GM12878 (cell line): ENCODE measurements at regions not wholly inside any gene's neighbourhood (a gene's known extent, or its start where the extent isn't known, plus 50 kb on each side); places are given as distances from the start of the nearest gene placed in this dataset.

Source experiments
- ATAC-seq: fragments of 200-7000 bp; cut with Tn5 transposase; 3 replicates; pipeline ENCODE4 v1.9.1; 2020; ENCODE audit warnings: mild to moderate bottlenecking, moderate library complexity
- BruUV-seq: library from RNA; stranded (reverse); fragments of 400-500 nt; replicated peaks from 2 replicates; lab custom pipeline; 2021; lab: Mats Ljungman, UMichigan
- CTCF ChIA-PET: fragments of 300-600 bp; sonication (Branson Sonifier 250); formaldehyde crosslinking; extraction: SDS; loops from one replicate; lab custom pipeline; 2021; ENCODE audit warnings: inconsistent platforms; lab: Yijun Ruan, JAX
- POLR2A ChIA-PET: fragments of 350-600 bp; formaldehyde crosslinking; extraction: SDS; loops from one replicate; lab custom pipeline; 2021; ENCODE audit warnings: inconsistent platforms; lab: Charles Lee
- RAD21 ChIA-PET: fragments of 300-600 bp; sonication (Branson Sonifier 250); formaldehyde crosslinking; loops from one replicate; lab custom pipeline; 2023; ENCODE audit warnings: antibody characterized with exemption; ENCODE audit not compliant: unreplicated experiment; lab: Charles Lee
- SMC1A ChIA-PET: fragments of 300-600 bp; sonication (Branson Sonifier 250); formaldehyde crosslinking; loops from one replicate; lab custom pipeline; 2023; ENCODE audit not compliant: unreplicated experiment, uncharacterized antibody; lab: Charles Lee
- DNase-seq: peaks from one replicate; pipeline ENCODE4 v3.0.0-alpha.2; 2011; ENCODE audit warnings: low read depth, low spot score
- FAIRE-seq: peaks from 3 replicates; lab custom pipeline; 2011; peaks lifted over from hg19 to GRCh38; lab: Jason Lieb, UNC
- H2AFZ ChIP-seq: 2 replicates; pipeline ENCODE4 v1.6.0; 2011; ENCODE audit warnings: low read depth, low read length, control low read depth; ENCODE audit not compliant: control insufficient read depth
- H3K27ac ChIP-seq: 2 replicates; pipeline ENCODE4 v1.5.1; 2011; ENCODE audit warnings: control low read depth; ENCODE audit not compliant: control insufficient read depth, insufficient read depth
- H3K27me3 ChIP-seq, 2 experiments: replicated peaks in 1 of 2; 2 replicates each; pipeline versions ENCODE4 v1.6.0 to v1.6.1; 2011; ENCODE audit warnings: low read length in 1 of 2; ENCODE audit not compliant: control insufficient read depth in 2 of 2, insufficient read depth in 2 of 2
- H3K36me3 ChIP-seq, 2 experiments: 2 replicates each; pipeline ENCODE4 v1.5.1; 2011; ENCODE audit warnings: low read length in 1 of 2; ENCODE audit not compliant: control insufficient read depth in 2 of 2, insufficient read depth in 2 of 2
- H3K4me1 ChIP-seq: 2 replicates; pipeline ENCODE4 v1.6.1; 2011; ENCODE audit warnings: mild to moderate bottlenecking, low read length, moderate library complexity, mixed read lengths; ENCODE audit not compliant: control insufficient read depth, insufficient read depth
- H3K4me2 ChIP-seq: 2 replicates; pipeline ENCODE4 v1.6.0; 2011; ENCODE audit warnings: control low read depth; ENCODE audit not compliant: control insufficient read depth, insufficient read depth
- H3K4me3 ChIP-seq: fragments of 200-600 bp; sonication (generic); 2 replicates; pipeline ENCODE4 v1.5.1; 2016
- H3K79me2 ChIP-seq: 2 replicates; pipeline ENCODE4 v1.6.0; 2011; ENCODE audit warnings: low read length; ENCODE audit not compliant: control insufficient read depth, insufficient read depth
- H3K9ac ChIP-seq: 2 replicates; pipeline ENCODE4 v1.8.0; 2011; ENCODE audit warnings: low read length, control low read depth, mixed read lengths; ENCODE audit not compliant: control insufficient read depth, insufficient read depth
- H3K9me3 ChIP-seq: replicated peaks from 3 replicates; pipeline ENCODE4 v1.5.1; 2011; ENCODE audit warnings: mild to moderate bottlenecking, low read length; ENCODE audit not compliant: control insufficient read depth, insufficient read depth
- H4K20me1 ChIP-seq: 2 replicates; pipeline ENCODE4 v1.6.0; 2011; ENCODE audit not compliant: control insufficient read depth, insufficient read depth
- ATF7 ChIP-seq: fragments of 450-650 bp; IDR thresholded peaks from 2 replicates; pipeline ENCODE4 v1.6.1; 2016; ENCODE audit warnings: low read depth, mild to moderate bottlenecking
- CEBPB ChIP-seq, 2 experiments: fragments of 150-350 bp in 1 of 2; IDR thresholded peaks; 2 replicates each; pipeline ENCODE4 v1.6.1; 2012 to 2014; ENCODE audit warnings: low read depth in 2 of 2, low read length in 2 of 2, borderline replicate concordance in 1 of 2, inconsistent platforms in 1 of 2
- DPF2 ChIP-seq: fragments of 450-650 bp; IDR thresholded peaks from 2 replicates; pipeline ENCODE4 v1.6.1; 2017; ENCODE audit warnings: mild to moderate bottlenecking
- FOXM1 ChIP-seq: IDR thresholded peaks from 2 replicates; pipeline ENCODE4 v1.6.1; 2012; ENCODE audit warnings: low read depth, mild to moderate bottlenecking, inconsistent platforms, low read length, moderate library complexity
- IKZF2 ChIP-seq, 2 experiments: fragments of 450-650 bp; IDR thresholded peaks; 2 replicates each; pipeline ENCODE4 v1.6.1; 2017; ENCODE audit warnings: mild to moderate bottlenecking in 2 of 2, moderate library complexity in 2 of 2
- MTA2 ChIP-seq: fragments of 450-650 bp; IDR thresholded peaks from 2 replicates; pipeline ENCODE4 v1.6.1; 2016; ENCODE audit warnings: low read depth, mild to moderate bottlenecking, moderate library complexity
- SP1 ChIP-seq: IDR thresholded peaks from one replicate; pipeline ENCODE4 v1.6.1; 2011; ENCODE audit warnings: low read depth, low read length
- WGBS: methylation state at CpG from one replicate; pipeline ENCODE4 v1.1.6; 2016; ENCODE audit warnings: low lambda C conversion rate; ENCODE audit not compliant: insufficient replicate concordance, insufficient coverage; ENCODE audit errors: missing lambda C conversion rate; 5-methylcytosine and 5-hydroxymethylcytosine counted together
- in situ Hi-C: fragments of 300-500 bp; cut with MboI; formaldehyde crosslinking; loops from 9 replicates; pipeline ENCODE4 v1.14.3; 2018; ENCODE audit warnings: mixed read lengths
- intact Hi-C: fragments of 100-400 bp; cut with micrococcal nuclease; formaldehyde crosslinking; loops from one replicate; pipeline ENCODE4 v1.14.2; 2022; ENCODE audit not compliant: unreplicated experiment
- TF ChIP-seq, protein P1 (sequence below): IDR thresholded peaks from 2 replicates; pipeline ENCODE4 v1.6.1; 2011; ENCODE audit warnings: borderline replicate concordance, low read depth, mild to moderate bottlenecking, moderate library complexity, mixed read lengths, low read length; ENCODE audit not compliant: insufficient read depth; ENCODE audit errors: extremely low read length

DNA sequence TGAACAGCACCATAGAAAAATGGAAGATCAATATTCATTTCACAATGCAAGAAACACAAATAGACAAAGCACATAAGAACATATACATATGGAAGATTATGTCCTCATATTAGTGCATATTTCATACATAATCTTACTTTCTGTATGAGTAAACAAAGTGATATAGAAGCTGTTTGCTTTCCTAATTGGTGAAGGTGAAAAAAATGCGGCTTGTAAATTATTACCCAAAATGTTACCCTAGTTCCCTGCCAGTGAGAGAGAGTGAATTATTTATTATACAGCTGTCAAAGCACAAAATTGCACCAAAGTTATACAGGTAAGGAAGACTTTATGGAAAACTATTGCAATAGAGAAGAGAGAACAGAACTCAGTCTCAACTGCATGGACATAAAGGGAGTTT, 1485.0 kb upstream of the CDH9 start:
- FAIRE-seq (no peak), ATAC-seq (peak; percentile 54), DNase-seq (no peak)
- ChIA-PET SMC1A (interaction anchor here (1.0 to 3.4 kb wide), 10 partner anchors 9 to 228 kb away, joined by 3 to 18 read pairs (median 4); no protein-coding TSS in a partner anchor), CTCF (interaction anchor here (0.9 to 3.3 kb wide), 6 partner anchors 9 to 50 kb away, joined by 3 to 11 read pairs (median 4); no protein-coding TSS in a partner anchor), POLR2A (no interaction called here), RAD21 (interaction anchor here (1.4 to 2.2 kb wide), 5 partner anchors 11 to 50 kb away, joined by 5 to 12 read pairs (median 6); no protein-coding TSS in a partner anchor)
- in situ Hi-C loops: no loop called here
- Histone ChIP-seq H3K36me3 (no peaks in the 10 kb centered on the region), H4K20me1 (no peaks in the 10 kb centered on the region), H3K79me2 (no peaks in the 10 kb centered on the region), H3K4me3 (no peak overlapping the region), H3K4me2 (no peak overlapping the region), H2AFZ (no peak overlapping the region), H3K4me1 (no peaks in the 10 kb centered on the region), H3K27ac (no peak overlapping the region), H3K27me3 (no peaks in the 10 kb centered on the region), H3K9ac (no peak overlapping the region), H3K9me3 (no peaks in the 10 kb centered on the region)
- intact Hi-C loops: no loop called here
- TF ChIP-seq IKZF2 (IDR thresholded peaks at IDR 0.05): peak in 1 of 2 experiments; percentile 23; a peak in 2 of 4 replicates
- peak; percentile 93 for TF ChIP-seq MTA2
- 0 out of 2 replicates have a peak, but pooled peaks have one; percentile 21 for TF ChIP-seq DPF2
- TF ChIP-seq, protein P1, sequence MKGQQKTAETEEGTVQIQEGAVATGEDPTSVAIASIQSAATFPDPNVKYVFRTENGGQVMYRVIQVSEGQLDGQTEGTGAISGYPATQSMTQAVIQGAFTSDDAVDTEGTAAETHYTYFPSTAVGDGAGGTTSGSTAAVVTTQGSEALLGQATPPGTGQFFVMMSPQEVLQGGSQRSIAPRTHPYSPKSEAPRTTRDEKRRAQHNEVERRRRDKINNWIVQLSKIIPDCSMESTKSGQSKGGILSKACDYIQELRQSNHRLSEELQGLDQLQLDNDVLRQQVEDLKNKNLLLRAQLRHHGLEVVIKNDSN: no peak
- TF ChIP-seq SP1: no peak
- no peak for TF ChIP-seq CEBPB (IDR thresholded peaks at IDR 0.05; ENCODE audit: borderline replicate concordance in 1 of 2, low read depth in 2 of 2, low read length in 2 of 2)
- TF ChIP-seq FOXM1: no peak
- TF ChIP-seq ATF7: peak; percentile 35; the same call in 1 of the 2 replicates
- 0% methylated on average over 1 of the region's 1 CpG for WGBS
- no TSS peak for BruUV-seq
